Esophagus muscularis mucosa (tissue), 4 donors: ENCODE measurements at regions not wholly inside any gene's neighbourhood (a gene's known extent, or its start where the extent isn't known, plus 50 kb on each side); places are given as distances from the start of the nearest gene placed in this dataset.
"Not testable (repeated sequence)": the region's sequence is repeated elsewhere in the genome, so short reads cannot be mapped to it uniquely, and the experiment has no call there.

Experiments used
- DNase-seq: peaks from one replicate; pipeline ENCODE4 v3.0.0-alpha.2; 2017; ENCODE audit errors: extremely low spot score
- H3K27ac ChIP-seq, 4 donors: fragments of 200-600 bp; sonication (generic); replicated peaks in 1 of 4; 1 replicate in 3 of 4; 2 replicates in 1 of 4; pipeline ENCODE4 v1.5.1; 2016 to 2019; ENCODE audit warnings: mild to moderate bottlenecking in 1 of 4
- H3K27me3 ChIP-seq, 4 donors: fragments of 200-600 bp; sonication (generic); one replicate each; pipeline versions ENCODE4 v1.5.1 to v1.6.0; 2016 to 2019
- H3K36me3 ChIP-seq, 4 donors: fragments of 200-600 bp; sonication (generic); one replicate each; pipeline ENCODE4 v1.5.1; 2016 to 2019
- H3K4me1 ChIP-seq, 4 donors: fragments of 200-600 bp; sonication (generic); one replicate each; pipeline ENCODE4 v1.5.1; 2016 to 2019
- H3K4me3 ChIP-seq, 4 donors: fragments of 200-600 bp; sonication (generic); 1 replicate in 2 of 4; 2 replicates in 2 of 4; pipeline ENCODE4 v1.5.1; 2016 to 2019; ENCODE audit warnings: mild to moderate bottlenecking in 4 of 4, moderate library complexity in 1 of 4
- H3K9me3 ChIP-seq, 4 donors: fragments of 200-600 bp; sonication (generic); 1 replicate in 3 of 4; 2 replicates in 1 of 4; pipeline ENCODE4 v1.5.1; 2016 to 2019
- CTCF ChIP-seq, 3 experiments: fragments of 200-600 bp in 2 of 3; fragments of 450-650 bp in 1 of 3; sonication (generic) in 2 of 3; IDR thresholded peaks; one replicate each; pipeline ENCODE4 v1.5.1; 2017 to 2019; ENCODE audit warnings: antibody characterized with exemption in 3 of 3, mild to moderate bottlenecking in 2 of 3, moderate library complexity in 1 of 3
- EP300 ChIP-seq: sonication (generic); formaldehyde crosslinking; IDR thresholded peaks from one replicate; pipeline ENCODE4 v1.6.1; 2017; ENCODE audit warnings: antibody characterized with exemption
- POLR2A ChIP-seq: fragments of 450-650 bp; IDR thresholded peaks from one replicate; pipeline ENCODE4 v1.6.1; 2017; ENCODE audit warnings: antibody characterized with exemption, moderate library complexity, mild to moderate bottlenecking, low read depth
- POLR2AphosphoS5 ChIP-seq, 2 donors: sonication (generic); formaldehyde crosslinking; IDR thresholded peaks; one replicate each; pipeline ENCODE4 v1.6.1; 2017; ENCODE audit warnings: antibody characterized with exemption in 2 of 2
- WGBS: methylation state at CpG from one replicate; pipeline ENCODE4 v1.1.5; 2018; 5-methylcytosine and 5-hydroxymethylcytosine counted together
- intact Hi-C: fragments of 100-400 bp; cut with DNase I; formaldehyde crosslinking; loops from one replicate; pipeline ENCODE4 v1.15.1; 2023

GRCh38 chr11:24412722-24413121 lies 84.1 kb upstream of the LUZP2 start:
- TF ChIP-seq POLR2AphosphoS5 (IDR thresholded peaks at IDR 0.05) (no peak), EP300 (no peak), CTCF (IDR thresholded peaks at IDR 0.05) (no peak), POLR2A (no peak)
- no peak overlapping the region for H3K27ac ChIP-seq
- no peaks in the 10 kb centered on the region for H3K9me3 ChIP-seq
- 77% methylated on average over 2 of the region's 2 CpGs for WGBS
- no peak overlapping the region for H3K4me3 ChIP-seq
- DNase-seq: no peak
- H3K36me3 ChIP-seq: no peaks in the 10 kb centered on the region
- H3K27me3 ChIP-seq: no peaks in the 10 kb centered on the region
- no peaks in the 10 kb centered on the region for H3K4me1 ChIP-seq
- intact Hi-C loops: no loop called here

- Histone ChIP-seq H3K27me3 (no peaks in the 10 kb centered on the region), H3K9me3 (no peaks in the 10 kb centered on the region), H3K36me3 (no peaks in the 10 kb centered on the region), H3K4me1 (no peaks in the 10 kb centered on the region), H3K27ac (no peak overlapping the region), H3K4me3 (no peak overlapping the region)
- intact Hi-C loops: no loop called here
- no peak for DNase-seq
- TF ChIP-seq CTCF (IDR thresholded peaks at IDR 0.05) (no peak), EP300 (no peak), POLR2A (no peak), POLR2AphosphoS5 (IDR thresholded peaks at IDR 0.05) (no peak)
- 68% methylated on average over 1 of the region's 1 CpG for WGBS
These were observed 83.5 kb upstream of the LUZP2 start for GRCh38 chr11:24413391-24413790.

GRCh38 chr11:24415955-24416636 lies 80.8 kb upstream of the LUZP2 start:
- H3K9me3 ChIP-seq, intact Hi-C loops, DNase-seq, H3K4me1 ChIP-seq, H3K27ac ChIP-seq, H3K36me3 ChIP-seq, H3K27me3 ChIP-seq, H3K4me3 ChIP-seq: not testable (repeated sequence)
- 97% methylated on average over 7 of the region's 34 CpGs for WGBS

- Histone ChIP-seq H3K27ac (no peak overlapping the region), H3K36me3 (no peaks in the 10 kb centered on the region), H3K4me1 (no peaks in the 10 kb centered on the region), H3K4me3 (no peak overlapping the region), H3K9me3 (no peaks in the 10 kb centered on the region), H3K27me3 (no peaks in the 10 kb centered on the region)
- 91% methylated on average over 3 of the region's 3 CpGs for WGBS
- no peak for TF ChIP-seq EP300
- TF ChIP-seq POLR2AphosphoS5 (IDR thresholded peaks at IDR 0.05): no peak
- DNase-seq: no peak
- intact Hi-C loops: no loop called here
These were observed 75.1 kb upstream of the LUZP2 start for GRCh38 chr11:24421766-24422165.

GRCh38 chr11:24422376-24422775 lies 74.5 kb upstream of the LUZP2 start:
- no peak for DNase-seq
- Histone ChIP-seq H3K27ac (no peak overlapping the region), H3K4me3 (no peak overlapping the region), H3K4me1 (no peaks in the 10 kb centered on the region), H3K36me3 (no peaks in the 10 kb centered on the region), H3K27me3 (no peaks in the 10 kb centered on the region), H3K9me3 (no peaks in the 10 kb centered on the region)
- intact Hi-C loops: no loop called here
- no peak for TF ChIP-seq CTCF (IDR thresholded peaks at IDR 0.05)
- TF ChIP-seq EP300: no peak
- TF ChIP-seq POLR2A: no peak
- no peak for TF ChIP-seq POLR2AphosphoS5 (IDR thresholded peaks at IDR 0.05)
- 48% methylated on average over 1 of the region's 1 CpG for WGBS

GRCh38 chr11:24437123-24437522 lies 59.7 kb upstream of the LUZP2 start:
- H3K27me3 ChIP-seq: no peaks in the 10 kb centered on the region
- no peak for DNase-seq
- H3K4me1 ChIP-seq: no peaks in the 10 kb centered on the region
- no peak for TF ChIP-seq POLR2AphosphoS5 (IDR thresholded peaks at IDR 0.05)
- TF ChIP-seq POLR2A: no peak
- no peak for TF ChIP-seq CTCF (IDR thresholded peaks at IDR 0.05)
- TF ChIP-seq EP300: no peak
- whole genome bisulfite sequencing: 80% methylated on average over 4 of the region's 4 CpGs
- H3K36me3 ChIP-seq: no peaks in the 10 kb centered on the region
- no peak overlapping the region for H3K27ac ChIP-seq
- no peaks in the 10 kb centered on the region for H3K9me3 ChIP-seq
- intact Hi-C loops: no loop called here
- no peak overlapping the region for H3K4me3 ChIP-seq
